ENCODE measurements at regions not wholly inside any gene's neighbourhood (a gene's known extent, or its start where the extent isn't known, plus 50 kb on each side); places are given as distances from the start of the nearest gene placed in this dataset.
A peak's percentile ranks its signal among the peaks of the same experiment; 100 is the strongest.

DNA sequence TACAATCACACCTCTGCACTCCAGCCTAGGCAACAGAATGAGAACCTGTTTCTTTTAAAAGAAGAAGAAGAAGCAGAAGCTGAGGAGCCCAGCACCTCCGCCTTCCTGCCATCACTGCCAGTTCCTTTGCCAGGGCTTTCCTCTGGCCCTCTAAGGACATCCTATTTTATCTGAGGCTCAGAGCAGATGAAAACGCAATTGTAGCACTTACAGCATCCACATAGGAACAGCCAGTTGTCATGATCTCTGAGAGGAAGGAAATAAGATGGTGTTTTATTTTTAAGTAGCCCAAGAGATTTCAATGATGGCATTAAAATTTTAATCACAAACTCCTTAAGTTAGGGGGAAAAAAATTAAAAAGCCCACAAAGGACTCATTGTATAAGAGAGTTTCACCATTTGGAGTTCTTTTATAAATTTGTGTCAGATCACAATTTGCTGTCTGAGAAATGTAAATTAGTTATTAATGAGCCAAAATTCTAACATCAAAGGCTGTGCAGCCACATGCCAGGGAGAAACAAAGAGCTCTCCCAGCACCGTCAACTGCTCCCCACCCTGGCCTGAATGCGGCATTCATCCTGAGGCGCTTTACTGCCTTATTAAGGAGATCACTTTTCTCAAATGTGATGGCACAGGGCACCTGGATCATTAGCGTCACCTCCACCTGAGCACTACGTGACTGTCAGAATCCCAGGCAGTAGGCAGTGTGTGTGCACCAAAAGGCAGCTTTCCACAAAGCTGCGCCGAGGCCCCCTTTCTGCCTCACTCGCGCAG lies 393.0 kb downstream of the FOXO1 start:
- no peak for DNase-seq

DNA sequence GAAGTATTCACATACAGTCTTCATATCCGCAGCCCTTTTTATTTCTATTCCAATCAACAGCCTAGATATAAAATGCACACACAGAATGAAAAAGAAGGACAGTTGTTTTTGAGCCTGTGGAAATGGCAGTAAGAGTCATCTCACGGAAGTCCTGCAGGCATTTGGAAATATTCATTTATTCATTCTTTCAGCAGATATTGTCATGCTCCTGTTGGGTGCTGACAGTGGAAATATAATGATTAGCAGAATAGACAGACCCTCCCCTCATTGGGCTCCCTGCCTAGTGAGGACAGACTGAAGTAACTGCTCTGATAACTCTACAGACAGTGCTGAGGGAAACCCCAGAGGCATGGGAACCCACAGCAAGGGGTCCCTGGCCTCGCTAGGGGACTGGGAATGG lies 392.3 kb downstream of the FOXO1 start:
- DNase-seq = no peak

DNA sequence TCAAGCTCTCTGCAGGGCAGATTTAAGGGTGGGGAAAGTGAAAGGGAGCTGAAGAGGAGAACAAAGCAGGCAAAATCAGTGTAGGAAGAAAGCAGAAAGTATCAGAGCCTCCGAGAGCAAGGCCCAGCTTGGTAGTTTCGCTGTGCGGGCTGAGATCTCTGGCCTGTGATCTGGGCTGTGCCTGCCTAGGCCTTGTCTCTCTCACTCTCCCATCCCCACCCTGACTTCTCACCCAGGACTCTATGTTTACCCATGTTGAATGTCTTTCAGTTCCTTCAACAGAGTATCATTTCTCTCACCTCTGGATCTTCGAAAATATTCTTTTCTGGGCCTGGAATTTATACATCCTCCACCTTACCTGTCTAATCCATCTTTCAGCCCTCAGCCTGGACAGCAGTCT lies 391.3 kb downstream of the FOXO1 start:
- no peak for DNase-seq

DNA sequence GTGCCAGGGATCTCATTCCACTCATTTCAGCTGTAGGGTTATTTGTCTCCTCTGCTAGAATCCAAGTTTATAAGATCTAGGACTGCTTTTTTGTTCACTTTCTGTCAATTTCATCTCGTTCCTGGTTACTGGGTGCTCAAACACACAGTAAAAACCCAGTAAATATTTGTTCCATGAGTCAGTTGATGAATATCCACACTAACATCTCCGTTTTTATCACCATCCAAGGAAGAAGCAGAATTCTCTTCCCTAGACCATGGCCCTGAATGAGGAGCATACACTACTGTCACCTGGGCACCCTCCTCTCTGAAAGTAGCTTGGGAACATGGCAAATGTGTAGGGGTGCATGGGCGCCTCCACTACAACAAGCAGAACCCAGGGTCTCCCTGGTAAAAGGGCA lies 390.8 kb downstream of the FOXO1 start:
- no peak for DNase-seq

DNA sequence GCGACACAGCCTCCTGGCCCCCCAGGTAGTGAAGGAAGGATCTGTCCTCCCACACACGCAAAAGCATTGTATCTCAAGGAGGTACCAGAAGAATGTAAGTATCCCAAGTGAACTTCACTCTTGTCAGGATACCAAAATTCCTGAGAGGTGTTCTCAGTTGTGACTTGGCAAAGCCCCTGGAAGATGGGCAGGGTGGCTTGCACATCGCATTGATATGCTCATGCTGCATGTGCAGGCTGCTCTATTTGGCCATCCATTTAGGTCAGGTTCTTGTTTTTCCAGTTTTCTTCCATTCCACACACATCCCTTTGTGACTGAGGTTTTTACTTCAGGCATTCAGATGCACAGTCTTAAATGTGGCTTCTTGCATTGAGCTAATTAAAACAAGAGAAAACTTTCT lies 382.8 kb downstream of the FOXO1 start:
- no peak for DNase-seq

DNA sequence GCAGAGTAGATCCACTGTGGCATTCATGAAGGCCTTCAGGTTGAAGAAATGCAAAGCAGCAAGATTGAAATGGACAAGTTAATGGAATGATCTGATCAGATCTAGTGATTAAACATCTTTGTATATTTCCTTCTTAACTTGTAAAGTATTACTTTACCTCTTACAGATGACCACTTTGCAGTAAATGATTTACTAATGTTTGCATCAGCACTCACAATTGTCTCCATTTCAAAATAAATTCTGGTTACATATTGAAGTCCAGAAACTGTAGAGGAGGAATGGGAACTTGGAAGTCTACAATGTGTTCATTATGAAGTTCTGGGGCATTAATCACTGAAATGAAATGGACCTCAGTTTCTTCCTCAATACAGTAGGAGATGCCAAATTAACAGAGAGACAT lies 380.8 kb downstream of the FOXO1 start:
- DNase-seq = no peak

DNA sequence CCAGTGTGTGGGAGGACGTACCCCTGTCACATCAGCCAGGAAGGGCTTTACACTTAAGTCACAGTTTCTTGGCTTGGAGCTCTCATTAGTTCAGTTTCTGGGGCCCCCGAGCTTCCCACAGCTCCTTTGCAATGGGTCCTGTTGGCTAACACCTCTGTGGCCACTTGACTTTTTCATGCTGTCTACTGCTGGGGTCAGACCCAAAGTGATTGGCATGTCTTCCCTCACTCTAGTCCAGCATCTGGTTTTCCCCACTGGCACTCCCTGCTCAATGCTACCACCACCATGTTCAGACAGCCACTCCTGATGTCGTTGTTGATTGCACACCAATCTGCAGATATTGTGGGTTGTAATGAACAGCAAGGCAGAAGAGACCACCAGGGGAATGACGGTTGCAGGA lies 379.0 kb downstream of the FOXO1 start:
- no peak for DNase-seq

DNA sequence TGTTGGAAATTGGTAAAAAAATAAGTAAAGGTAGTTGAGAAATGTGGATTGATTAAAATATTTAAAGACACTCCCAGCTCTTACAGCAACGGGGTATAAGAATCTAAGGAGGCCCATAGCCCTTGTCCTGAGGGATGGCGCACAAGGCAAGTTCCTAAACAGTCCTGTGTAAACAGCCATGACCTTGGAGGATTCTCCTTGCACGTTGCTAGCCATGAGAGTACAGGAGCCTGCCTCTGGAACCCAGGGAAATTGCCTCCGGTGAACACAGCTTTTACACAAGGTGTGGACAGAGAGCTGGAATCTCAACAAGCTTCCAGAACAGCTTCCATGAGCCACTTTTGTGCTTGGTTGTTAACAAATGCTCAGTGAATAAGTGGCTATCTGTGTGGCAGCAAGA lies 378.2 kb downstream of the FOXO1 start:
- no peak for DNase-seq

DNA sequence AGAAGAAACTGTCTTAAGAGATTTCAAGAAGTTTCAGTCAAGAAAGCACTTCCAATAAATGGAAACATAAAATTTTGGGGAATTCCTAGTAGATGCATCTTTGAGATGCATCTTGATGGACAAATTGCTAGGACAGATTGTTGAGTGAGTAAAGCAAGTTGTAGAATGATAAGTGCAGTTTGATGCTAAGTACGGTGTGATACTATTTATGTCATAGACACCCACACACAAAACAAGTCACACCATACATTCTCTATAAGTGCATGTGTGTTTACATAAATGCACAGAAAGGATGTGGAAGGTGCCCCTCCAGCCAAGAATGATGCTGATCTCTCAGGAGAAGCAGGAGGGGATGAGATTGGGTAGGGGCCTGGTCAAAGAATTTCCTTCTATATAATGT lies 375.7 kb downstream of the FOXO1 start:
- DNase-seq = no peak

DNA sequence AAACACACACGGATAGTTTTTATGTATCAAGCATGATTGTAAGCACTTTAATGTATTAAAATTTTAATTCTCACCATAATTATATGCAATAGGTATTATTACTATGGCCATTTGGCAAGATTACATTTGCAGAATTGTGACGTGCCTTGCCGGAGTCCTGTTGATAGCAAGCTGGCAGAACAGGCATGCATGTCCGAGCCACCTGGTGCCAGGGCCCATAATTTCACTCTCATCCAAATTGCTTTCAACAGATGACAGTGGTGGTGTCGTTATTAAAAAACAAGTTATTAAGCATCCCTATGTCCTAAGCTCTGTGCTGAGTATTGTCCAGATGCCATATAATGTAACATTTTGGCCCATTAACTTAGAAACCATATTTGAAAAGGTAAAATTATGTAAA lies 374.3 kb downstream of the FOXO1 start:
- no peak for DNase-seq

DNA sequence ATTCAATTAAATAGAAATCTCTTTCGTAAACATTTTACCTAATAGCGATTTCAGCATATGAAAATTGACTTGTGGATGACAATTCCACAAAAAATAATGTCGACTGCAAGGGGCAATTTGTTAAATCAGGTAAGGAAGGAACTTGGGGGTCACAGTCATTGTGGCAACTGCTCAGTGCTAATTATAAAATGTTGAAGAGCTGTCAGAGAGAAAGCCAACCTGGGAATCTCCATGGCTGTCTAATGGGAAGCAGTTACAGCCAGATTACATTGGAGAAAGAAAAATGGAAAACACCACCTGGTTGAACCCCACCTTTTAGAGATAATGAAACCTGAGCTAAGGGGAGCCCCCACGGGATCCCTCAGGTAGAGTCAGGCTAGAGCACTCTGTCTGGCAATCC lies 373.9 kb downstream of the FOXO1 start:
- no peak for DNase-seq

DNA sequence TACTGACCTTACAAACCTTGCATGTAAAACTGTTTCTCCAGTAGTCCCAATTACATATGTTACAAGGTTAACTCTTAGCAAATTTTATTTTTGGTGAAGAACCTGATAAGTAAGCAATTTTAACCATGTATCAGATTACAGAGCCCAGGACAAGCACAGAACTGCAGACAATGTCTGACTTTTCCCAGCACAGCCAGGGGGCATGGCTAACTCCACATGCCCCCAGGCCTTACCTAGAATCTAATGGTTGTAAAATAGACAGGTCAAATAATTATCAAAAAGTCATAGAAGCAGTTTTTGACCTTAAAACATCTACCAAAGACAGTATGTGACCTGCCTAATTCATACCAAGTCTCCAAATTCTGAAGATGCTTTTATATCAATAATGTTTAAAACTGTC lies 364.1 kb downstream of the FOXO1 start:
- no peak for DNase-seq

DNA sequence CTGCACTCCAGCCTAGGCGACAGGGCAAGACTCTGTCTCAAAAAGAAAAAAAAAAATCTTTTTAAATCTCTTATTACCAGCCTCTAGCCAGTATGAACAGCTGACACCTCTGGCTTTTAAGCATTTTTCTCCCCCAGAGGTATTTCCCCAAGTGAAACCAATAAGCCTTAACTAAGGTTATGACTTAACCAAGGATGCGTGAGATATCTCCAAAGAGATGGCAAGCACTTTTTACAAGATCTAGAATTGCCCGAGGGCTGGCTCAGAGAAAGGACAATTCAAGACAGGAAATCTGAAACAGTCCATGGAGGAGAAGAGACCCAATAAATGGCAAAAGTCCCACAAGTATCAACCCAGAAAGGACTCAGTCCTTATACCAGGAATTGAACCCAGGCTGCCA lies 362.1 kb downstream of the FOXO1 start:
- no peak for DNase-seq

DNA sequence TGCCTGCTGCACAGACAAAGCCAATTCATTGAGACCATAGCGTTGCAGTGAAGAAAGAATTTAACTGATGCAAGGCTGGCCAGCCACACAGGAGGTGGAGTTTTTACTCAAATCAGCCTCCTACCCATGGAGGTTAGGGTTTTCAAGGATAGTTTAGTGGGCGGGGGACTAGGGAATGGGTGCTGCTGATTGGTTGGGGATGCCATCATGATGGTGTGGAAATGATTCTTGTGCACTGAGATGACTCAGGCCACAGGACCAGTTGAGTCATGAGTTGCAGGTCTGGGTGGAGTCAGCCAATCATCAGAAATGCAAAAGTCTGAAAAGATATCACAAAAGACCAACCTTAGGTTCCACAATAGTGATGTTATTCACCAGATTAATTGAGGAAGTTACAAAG lies 359.6 kb downstream of the FOXO1 start:
- DNase-seq = no peak

DNA sequence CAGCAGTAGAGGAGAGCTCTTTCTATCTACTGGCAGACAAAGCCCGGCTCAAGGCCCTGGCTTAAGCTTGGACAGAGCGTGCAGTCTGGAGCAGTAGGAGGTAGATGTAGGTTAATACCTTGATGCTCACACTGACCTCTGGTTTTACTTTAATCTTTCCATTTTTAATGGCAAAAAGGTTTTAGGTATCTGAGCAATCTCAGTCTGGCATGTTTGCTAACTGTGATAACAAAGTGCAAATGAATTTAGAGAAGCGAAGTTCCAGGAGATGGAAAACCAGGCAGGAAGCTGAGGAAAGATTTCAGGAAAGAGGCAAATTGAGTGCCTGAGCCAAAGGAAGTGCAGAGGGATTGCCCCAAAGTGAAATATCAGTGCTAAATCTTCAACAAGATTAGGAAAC lies 356.6 kb downstream of the FOXO1 start:
- no peak for DNase-seq

DNA sequence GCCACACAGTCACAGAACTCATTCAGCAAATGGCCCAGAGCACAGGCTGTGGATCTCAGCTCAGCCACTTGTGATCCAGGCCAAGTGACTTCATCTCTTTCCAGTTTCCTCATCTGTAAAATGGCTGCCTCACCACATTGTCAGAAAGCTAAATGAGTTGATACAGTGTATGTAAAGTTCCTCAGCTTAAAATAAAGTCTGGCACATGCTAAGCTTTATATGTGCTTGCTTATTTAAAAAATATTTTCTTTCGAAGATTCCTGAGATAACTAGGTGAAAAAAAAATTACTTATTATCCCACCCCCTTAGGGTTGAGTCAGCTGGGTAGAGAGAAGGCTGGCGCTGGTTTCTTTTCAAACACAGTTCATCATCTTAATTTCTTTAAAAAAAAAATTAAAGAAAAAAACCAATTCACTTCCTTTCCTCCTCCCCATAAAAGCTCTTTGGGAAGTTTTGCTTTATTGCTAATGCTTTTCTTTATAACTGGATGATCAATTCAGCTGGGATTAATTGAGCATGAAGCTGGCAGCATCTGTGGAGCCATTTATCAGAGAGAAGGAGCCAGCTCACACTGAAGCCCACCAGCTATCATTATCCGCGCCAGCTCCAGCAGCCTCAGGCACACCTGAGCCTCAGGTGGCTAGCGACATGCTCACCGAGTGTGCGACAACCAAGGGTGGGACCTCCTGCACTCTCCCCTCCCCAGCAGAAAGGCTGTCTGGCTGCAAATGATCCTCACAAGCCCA lies 354.9 kb downstream of the FOXO1 start:
- DNase-seq = no peak

DNA sequence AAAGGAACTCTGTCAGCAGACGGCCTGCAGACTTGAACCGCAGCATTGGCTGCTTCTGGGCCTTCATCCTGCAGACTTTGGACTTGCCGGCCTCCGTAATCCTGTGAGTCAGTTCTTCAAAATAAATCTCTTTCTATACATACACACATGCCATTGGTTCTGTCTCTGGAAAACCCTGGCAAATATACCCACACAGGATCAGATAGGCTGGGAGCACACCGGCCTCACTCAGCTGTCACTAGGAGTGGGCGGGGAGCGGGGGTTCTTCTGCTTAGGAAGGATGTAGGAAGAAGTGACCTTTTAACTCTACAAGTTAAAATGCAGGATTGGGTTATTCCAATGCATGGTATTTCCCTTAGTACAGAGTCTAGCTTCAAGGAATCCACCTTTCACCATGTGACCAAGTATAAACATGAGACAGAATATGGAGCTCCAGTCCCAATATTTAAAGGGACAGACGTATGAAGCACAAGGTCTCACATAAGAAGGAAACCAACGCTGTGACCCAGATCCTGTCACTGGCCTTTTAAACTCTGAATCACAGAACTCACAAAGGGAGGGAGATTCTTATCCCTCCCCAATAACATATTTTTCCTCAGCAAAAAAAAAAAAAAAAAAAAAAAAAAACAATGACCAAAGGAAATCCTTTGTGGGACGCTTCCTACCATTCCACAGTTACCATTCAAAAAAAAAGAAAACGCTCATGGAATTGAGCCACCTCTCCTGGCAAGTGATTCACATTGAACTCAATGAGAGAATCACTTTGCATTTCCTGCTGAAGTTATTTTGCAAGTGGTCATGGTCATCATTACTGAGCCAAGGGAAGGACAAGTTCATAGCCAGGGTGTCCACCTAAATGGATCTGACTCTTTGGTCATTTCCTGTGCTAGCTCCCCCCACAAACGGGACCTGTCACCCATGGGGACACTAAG lies 352.9 kb downstream of the FOXO1 start:
- DNase-seq = no peak

DNA sequence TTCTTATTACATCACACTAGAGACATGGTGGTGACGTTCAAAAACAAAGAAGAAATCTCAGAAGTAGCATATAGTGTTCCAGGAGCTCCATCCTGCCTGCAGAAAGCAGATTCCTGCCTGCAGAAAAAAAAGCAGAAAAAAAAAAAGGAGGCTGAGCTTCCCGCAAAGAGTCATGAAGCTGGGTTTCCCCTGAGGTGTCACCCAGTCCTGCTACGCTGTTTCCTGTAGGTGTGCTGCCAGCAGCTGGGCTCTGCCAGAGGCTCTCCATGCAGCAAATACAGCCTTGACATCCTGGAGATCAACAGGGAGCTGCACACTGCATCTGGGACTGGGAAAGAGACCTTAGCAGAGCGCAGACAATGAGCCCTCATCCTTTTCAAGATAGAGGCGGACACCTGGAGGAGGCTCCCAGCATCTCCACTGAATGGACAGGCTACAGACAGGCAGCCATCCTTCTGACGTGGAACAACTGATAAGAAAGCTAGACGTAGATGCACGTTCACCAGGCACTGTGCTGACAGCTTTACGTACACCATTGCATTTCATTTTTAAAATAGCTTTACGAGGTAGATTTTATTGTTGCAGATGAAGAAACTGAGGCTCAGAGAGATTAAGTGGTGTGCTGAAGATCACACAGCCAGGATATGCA lies 350.9 kb downstream of the FOXO1 start:
- DNase-seq = peak; percentile 47

DNA sequence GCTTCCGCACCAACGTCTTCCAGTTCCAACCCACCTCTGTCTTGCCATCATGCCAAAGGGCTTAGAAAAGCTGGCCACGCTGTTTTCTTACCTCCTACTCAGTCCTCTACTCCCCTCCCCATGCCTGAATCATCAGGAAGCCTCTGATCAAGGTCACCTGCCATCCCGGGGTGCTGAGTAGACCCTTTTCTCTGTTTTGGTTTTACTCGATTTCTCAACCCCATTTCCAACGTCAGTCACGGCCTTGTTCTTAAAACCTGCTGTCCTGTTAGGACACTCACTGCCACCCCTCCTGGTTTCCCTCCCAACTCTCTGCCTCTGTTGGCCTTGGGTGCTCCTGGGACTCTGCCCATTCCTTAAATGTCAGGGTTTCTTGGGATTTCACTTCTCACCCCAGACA lies 350.1 kb downstream of the FOXO1 start:
- no peak for DNase-seq

DNA sequence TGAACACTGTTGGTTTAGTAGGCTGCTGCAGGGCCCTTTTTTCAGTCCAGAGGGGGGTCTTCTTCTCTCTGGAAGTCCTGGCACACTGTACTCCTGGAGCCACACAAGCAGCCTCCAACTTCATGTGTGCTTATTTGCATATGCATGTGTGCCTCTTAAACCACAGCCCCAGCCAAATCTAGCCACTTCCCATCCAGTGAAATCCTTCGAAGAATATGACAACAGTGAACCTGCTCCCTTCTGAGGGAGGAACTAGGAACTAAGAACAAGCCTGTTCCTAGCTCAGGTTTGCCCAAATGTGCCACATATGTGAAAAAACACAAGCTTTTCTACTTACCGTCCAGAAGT lies 348.5 kb downstream of the FOXO1 start:
- DNase-seq = no peak

DNA sequence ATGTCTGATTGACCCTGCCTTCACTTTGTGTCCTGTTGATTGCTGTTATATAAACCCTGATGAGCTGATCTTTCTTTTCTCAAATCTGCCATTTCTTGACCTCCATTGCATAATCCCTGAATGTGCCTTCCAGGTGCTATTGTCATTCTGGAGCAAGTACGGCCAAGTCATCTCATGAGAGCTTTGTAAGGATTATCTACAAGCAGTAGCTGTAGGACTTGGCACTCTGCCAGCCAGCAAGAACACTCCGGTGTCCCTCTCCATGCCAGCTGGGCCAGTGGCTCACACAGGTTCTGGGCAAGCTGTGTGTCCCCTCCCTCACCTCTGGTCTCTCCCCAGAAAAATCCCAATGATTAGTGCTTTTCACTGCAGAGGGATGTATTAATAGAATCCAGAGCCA lies 348.1 kb downstream of the FOXO1 start:
- no peak for DNase-seq

DNA sequence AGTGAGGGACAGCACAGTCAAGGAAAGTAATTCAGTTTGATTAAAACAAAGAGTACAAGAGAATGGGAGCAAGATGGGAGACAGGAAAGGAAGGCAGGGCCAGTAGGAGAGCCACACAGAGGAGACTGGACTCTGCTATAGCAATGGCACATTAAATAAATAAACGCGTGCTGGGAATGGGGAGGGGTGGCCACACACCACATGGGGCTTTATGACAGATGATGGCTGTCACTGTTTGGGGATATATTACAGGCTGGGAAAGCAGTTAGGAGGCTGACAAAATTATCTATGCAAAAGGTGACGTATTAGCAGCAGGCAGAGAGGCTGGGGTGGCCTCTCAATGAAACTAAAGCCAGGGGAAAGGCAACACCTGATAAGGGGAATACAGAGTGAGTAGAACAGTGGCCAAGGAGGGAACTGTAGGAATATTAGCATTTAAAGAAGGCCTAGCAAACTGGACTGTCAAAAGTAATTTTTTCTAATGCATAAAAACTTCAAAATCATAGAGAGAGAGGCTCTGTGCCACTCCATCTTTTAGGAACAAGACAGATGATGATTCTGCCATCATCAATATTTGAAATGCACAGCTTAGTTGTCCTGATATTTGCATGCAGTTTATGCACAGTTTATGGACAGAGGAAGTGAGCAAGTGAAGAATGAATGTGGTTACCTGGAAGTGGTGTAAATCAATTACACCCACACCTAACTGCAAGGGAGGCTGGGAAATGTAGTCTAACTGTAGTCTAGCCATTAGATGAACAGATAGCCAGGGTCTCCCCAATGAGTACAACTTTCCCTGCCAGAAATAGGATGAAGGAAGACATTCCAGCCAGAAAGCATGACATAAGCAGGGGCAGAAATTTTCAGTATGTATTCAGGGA lies 346.5 kb downstream of the FOXO1 start:
- no peak for DNase-seq
